ENCODE measurements at regions not wholly inside any gene's neighbourhood (a gene's known extent, or its start where the extent isn't known, plus 50 kb on each side); places are given as distances from the start of the nearest gene placed in this dataset.

GRCh38 chr9:7240569-7241311 is 483.0 kb downstream of the KDM4C start:
- TF ChIP-seq POLR2A (IDR thresholded peaks at IDR 0.05; ENCODE audit: low read length), result no peak
- TF ChIP-seq GATA1 (IDR thresholded peaks at IDR 0.05; ENCODE audit: low read depth, low read length), result no peak
